K562 (cell line): ENCODE measurements at regions not wholly inside any gene's neighbourhood (a gene's known extent, or its start where the extent isn't known, plus 50 kb on each side); places are given as distances from the start of the nearest gene placed in this dataset.

ENCODE experiments used
- ATAC-seq: fragments of 200-7000 bp; cut with Tn5 transposase; 3 replicates; pipeline ENCODE4 v1.9.1; 2020; ENCODE audit warnings: moderate library complexity
- BruUV-seq: library from RNA; stranded (reverse); fragments of 400-500 nt; replicated peaks from 2 replicates; lab custom pipeline; 2021; lab: Mats Ljungman, UMichigan
- CTCF ChIA-PET: fragments of 300-600 bp; formaldehyde crosslinking; extraction: SDS; loops from one replicate; lab custom pipeline; 2021; ENCODE audit warnings: low intra/inter-chr PET ratio; lab: Yijun Ruan, JAX
- POLR2A ChIA-PET: fragments of 300-600, 350-650 bp; sonication (Branson Sonifier 250); formaldehyde crosslinking; extraction: SDS; loops from one replicate; lab custom pipeline; 2021; ENCODE audit warnings: antibody characterized with exemption, inconsistent platforms; lab: Yijun Ruan, JAX
- DNase-seq, 4 experiments: peaks; one replicate each; pipeline versions ENCODE4 v3.0.0 to v3.0.0-alpha.2; 2011 to 2018; ENCODE audit warnings: low spot score in 3 of 4, mixed read lengths in 3 of 4; ENCODE audit errors: extremely low read depth in 1 of 4
- FAIRE-seq: peaks from 2 replicates; lab custom pipeline; 2011; peaks lifted over from hg19 to GRCh38; lab: Jason Lieb, UNC
- H2AFZ ChIP-seq: 2 replicates; pipeline ENCODE4 v1.6.0; 2011; ENCODE audit warnings: low read depth, low read length, control low read depth, inconsistent platforms
- H3K27ac ChIP-seq: fragments of 200-600 bp; 3 replicates; pipeline ENCODE4 v1.8.0; 2011; ENCODE audit warnings: low read depth, mild to moderate bottlenecking, control low read depth, inconsistent platforms, low read length, moderate library complexity, mixed read lengths; ENCODE audit errors: extremely low read depth
- H3K27me3 ChIP-seq, 2 experiments: fragments of 300-600 bp in 1 of 2; 2 replicates in 1 of 2; 3 replicates in 1 of 2; pipeline versions ENCODE4 v1.6.0 to v1.8.0; 2011; ENCODE audit warnings: inconsistent platforms in 2 of 2, low read length in 2 of 2, mild to moderate bottlenecking in 1 of 2, mixed read lengths in 1 of 2, moderate library complexity in 1 of 2; ENCODE audit not compliant: control insufficient read depth in 2 of 2, insufficient read depth in 2 of 2
- H3K36me3 ChIP-seq: fragments of 300-600 bp; 3 replicates; pipeline ENCODE4 v1.8.0; 2011; ENCODE audit warnings: mild to moderate bottlenecking, low read length, inconsistent platforms; ENCODE audit not compliant: control insufficient read depth, insufficient read depth
- H3K4me1 ChIP-seq, 2 experiments: fragments of 200-600 bp in 1 of 2; replicated peaks in 1 of 2; 2 replicates in 1 of 2; 3 replicates in 1 of 2; pipeline versions ENCODE4 v1.5.1 to v1.8.0; 2011; ENCODE audit warnings: inconsistent platforms in 2 of 2, low read length in 2 of 2, mild to moderate bottlenecking in 1 of 2, mixed read lengths in 1 of 2, moderate library complexity in 1 of 2; ENCODE audit not compliant: control insufficient read depth in 2 of 2, insufficient read depth in 2 of 2
- H3K4me2 ChIP-seq: 2 replicates; pipeline ENCODE4 v1.6.1; 2011; ENCODE audit warnings: low read length, control low read depth, inconsistent platforms, mixed read lengths; ENCODE audit not compliant: insufficient read depth
- H3K4me3 ChIP-seq: fragments of 200-600 bp; sonication (generic), shearing (Covaris generic); 2 replicates; pipeline ENCODE4 v1.5.1; 2016; ENCODE audit warnings: control low read depth, inconsistent platforms
- H3K79me2 ChIP-seq: fragments of 200-600 bp; 3 replicates; pipeline ENCODE4 v1.8.0; 2011; ENCODE audit warnings: low read length, inconsistent platforms; ENCODE audit not compliant: control insufficient read depth, insufficient read depth
- H3K9ac ChIP-seq, 2 experiments: 2 replicates each; pipeline versions ENCODE4 v1.6.0 to v1.6.1; 2011; ENCODE audit warnings: low read depth in 2 of 2, low read length in 2 of 2, control low read depth in 1 of 2, inconsistent platforms in 1 of 2, mild to moderate bottlenecking in 1 of 2, mixed read lengths in 1 of 2; ENCODE audit not compliant: insufficient read depth in 1 of 2
- H3K9me1 ChIP-seq: one replicate; pipeline ENCODE4 v1.6.0; 2011; ENCODE audit warnings: inconsistent platforms, mild to moderate bottlenecking, low read length, moderate library complexity; ENCODE audit not compliant: control insufficient read depth, insufficient read depth
- H3K9me3 ChIP-seq: replicated peaks from 2 replicates; pipeline ENCODE4 v1.5.1; 2011; ENCODE audit warnings: low read depth, low read length, inconsistent platforms; ENCODE audit not compliant: control insufficient read depth, insufficient read depth
- H4K20me1 ChIP-seq: replicated peaks from 2 replicates; pipeline ENCODE4 v1.6.1; 2011; ENCODE audit warnings: low read length, inconsistent platforms, mixed read lengths; ENCODE audit not compliant: control insufficient read depth, insufficient read depth
- ARID2 ChIP-seq: fragments of 450-650 bp; IDR thresholded peaks from 2 replicates; pipeline ENCODE4 v1.6.1; 2017; ENCODE audit warnings: antibody characterized with exemption, mild to moderate bottlenecking
- NR1H2 ChIP-seq: sonication (generic); formaldehyde crosslinking; IDR thresholded peaks from 2 replicates; pipeline ENCODE4 v1.4.0; 2020; ENCODE audit warnings: mild to moderate bottlenecking, missing genetic modification reagents
- POLR2A ChIP-seq: fragments of 450-650 bp; conservative IDR thresholded peaks from 2 replicates; pipeline ENCODE4 v1.6.1; 2016
- POLR2AphosphoS2 ChIP-seq: IDR thresholded peaks from 2 replicates; pipeline ENCODE4 v1.6.1; 2012; ENCODE audit warnings: low read length, improper control_type of control experiment
- PREB ChIP-seq: sonication (generic); formaldehyde crosslinking; IDR thresholded peaks from 2 replicates; pipeline ENCODE4 v1.8.1; 2023; ENCODE audit warnings: mild to moderate bottlenecking, missing genetic modification reagents
- SIRT6 ChIP-seq: IDR thresholded peaks from one replicate; pipeline ENCODE4 v1.6.1; 2012; ENCODE audit warnings: low read depth, mild to moderate bottlenecking, control low read depth, inconsistent platforms, low read length, moderate library complexity
- SMAD3 ChIP-seq: fragments of 450-650 bp; formaldehyde crosslinking; conservative IDR thresholded peaks from 2 replicates; pipeline ENCODE4 v1.4.0; 2020; ENCODE audit warnings: mild to moderate bottlenecking
- STAT5B ChIP-seq: fragments of 250-450 bp; sonication (Bioruptor Pico); IDR thresholded peaks from 2 replicates; pipeline ENCODE4 v1.8.0; 2021; ENCODE audit warnings: mild to moderate bottlenecking, inconsistent platforms
- TAF7 ChIP-seq: fragments of 450-650 bp; IDR thresholded peaks from 2 replicates; pipeline ENCODE4 v1.6.1; 2016; ENCODE audit warnings: missing genetic modification characterization, missing compliant biosample characterization
- XRCC4 ChIP-seq: IDR thresholded peaks from one replicate; pipeline ENCODE4 v1.6.1; 2011; ENCODE audit not compliant: insufficient read depth, insufficient read length; ENCODE audit errors: extremely low read depth
- WGBS: fragments of 100-300 bp; shearing (Covaris generic); methylation state at CpG from one replicate; pipeline ENCODE4 v1.1.6; 2016; ENCODE audit warnings: low coverage, mixed read lengths; ENCODE audit not compliant: insufficient coverage; ENCODE audit errors: missing lambda C conversion rate; 5-methylcytosine and 5-hydroxymethylcytosine counted together
- in situ Hi-C: fragments of 300-500 bp; cut with MboI; formaldehyde crosslinking; loops from 4 replicates; pipeline ENCODE4 v1.15.0; 2018; ENCODE audit warnings: inconsistent platforms, mixed read lengths
- intact Hi-C: fragments of 100-400 bp; cut with micrococcal nuclease; formaldehyde crosslinking; loops from 2 replicates; pipeline ENCODE4 v1.14.2; 2022

GRCh38 chr6:71157345-71157744 lies 131.3 kb upstream of the OGFRL1 start:
- H3K79me2 ChIP-seq: no peaks in the 10 kb centered on the region
- TF ChIP-seq PREB (CRISPR knock-in tag) (no peak), STAT5B (CRISPR knock-in tag) (no peak), POLR2AphosphoS2 (no peak), NR1H2 (no peak), TAF7 (no peak), POLR2A (no peak), XRCC4 (no peak), SMAD3 (CRISPR knock-in tag) (no peak), SIRT6 (no peak), ARID2 (no peak)
- no peaks in the 10 kb centered on the region for H3K9me3 ChIP-seq
- ChIA-PET CTCF (no interaction called here), POLR2A (no interaction called here)
- no peak overlapping the region for H3K27ac ChIP-seq
- H3K4me1 ChIP-seq: no peaks in the 10 kb centered on the region
- FAIRE-seq: no peak
- intact Hi-C loops (no loop called here), in situ Hi-C loops (no loop called here)
- H4K20me1 ChIP-seq: no peaks in the 10 kb centered on the region
- H2AFZ ChIP-seq: no peak overlapping the region
- H3K4me3 ChIP-seq: no peak overlapping the region
- 0% methylated on average over 1 of the region's 1 CpG for WGBS
- no peak overlapping the region for H3K4me2 ChIP-seq
- no TSS peak for BruUV-seq
- no peak overlapping the region for H3K9ac ChIP-seq
- no peaks in the 10 kb centered on the region for H3K9me1 ChIP-seq
- DNase-seq: no peak
- no peaks in the 10 kb centered on the region for H3K36me3 ChIP-seq
- no peaks in the 10 kb centered on the region for H3K27me3 ChIP-seq
- no peak for ATAC-seq
